Adrenal gland (tissue), 5 donors: ENCODE measurements at regions not wholly inside any gene's neighbourhood (a gene's known extent, or its start where the extent isn't known, plus 50 kb on each side); places are given as distances from the start of the nearest gene placed in this dataset.
"Not testable (repeated sequence)": the region's sequence is repeated elsewhere in the genome, so short reads cannot be mapped to it uniquely, and the experiment has no call there.

Source experiments
- POLR2A ChIP-seq, 2 donors: fragments of 450-650 bp; IDR thresholded peaks; one replicate each; pipeline ENCODE4 v1.6.1; 2017; ENCODE audit warnings: antibody characterized with exemption in 2 of 2, mild to moderate bottlenecking in 2 of 2, moderate library complexity in 1 of 2
- TF ChIP-seq, protein P1 (sequence below), 6 experiments: fragments of 450-650 bp in 4 of 6; fragments of 200-600 bp in 2 of 6; sonication (generic) in 1 of 6; IDR thresholded peaks; 1 replicate in 5 of 6; 2 replicates in 1 of 6; pipeline versions ENCODE4 v1.5.1 to v1.8.0; 2016 to 2021; ENCODE audit warnings: antibody characterized with exemption in 6 of 6, mild to moderate bottlenecking in 2 of 6, moderate library complexity in 1 of 6
- donor health status: DM: no; HTN: no; CAD: no.

DNA sequence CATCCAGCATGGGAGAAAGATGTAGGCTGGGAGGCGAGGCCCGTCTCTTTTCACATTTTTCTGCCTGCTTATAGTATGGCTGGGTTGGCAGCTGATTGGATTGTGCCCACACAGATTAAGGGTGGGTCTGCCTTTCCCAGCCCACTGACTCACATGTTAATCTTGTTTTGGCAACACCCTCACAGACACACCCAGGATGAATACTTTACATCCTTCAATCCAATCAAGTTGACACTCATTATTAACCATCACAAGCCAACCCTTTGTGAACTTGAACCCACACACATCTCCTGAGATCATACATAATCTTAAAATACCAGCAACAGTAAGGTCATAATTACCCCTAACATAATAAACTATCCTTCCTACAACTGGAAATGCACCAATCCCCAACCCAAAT lies 74.1 kb upstream of the XKR3 start:
- TF ChIP-seq, protein P1, sequence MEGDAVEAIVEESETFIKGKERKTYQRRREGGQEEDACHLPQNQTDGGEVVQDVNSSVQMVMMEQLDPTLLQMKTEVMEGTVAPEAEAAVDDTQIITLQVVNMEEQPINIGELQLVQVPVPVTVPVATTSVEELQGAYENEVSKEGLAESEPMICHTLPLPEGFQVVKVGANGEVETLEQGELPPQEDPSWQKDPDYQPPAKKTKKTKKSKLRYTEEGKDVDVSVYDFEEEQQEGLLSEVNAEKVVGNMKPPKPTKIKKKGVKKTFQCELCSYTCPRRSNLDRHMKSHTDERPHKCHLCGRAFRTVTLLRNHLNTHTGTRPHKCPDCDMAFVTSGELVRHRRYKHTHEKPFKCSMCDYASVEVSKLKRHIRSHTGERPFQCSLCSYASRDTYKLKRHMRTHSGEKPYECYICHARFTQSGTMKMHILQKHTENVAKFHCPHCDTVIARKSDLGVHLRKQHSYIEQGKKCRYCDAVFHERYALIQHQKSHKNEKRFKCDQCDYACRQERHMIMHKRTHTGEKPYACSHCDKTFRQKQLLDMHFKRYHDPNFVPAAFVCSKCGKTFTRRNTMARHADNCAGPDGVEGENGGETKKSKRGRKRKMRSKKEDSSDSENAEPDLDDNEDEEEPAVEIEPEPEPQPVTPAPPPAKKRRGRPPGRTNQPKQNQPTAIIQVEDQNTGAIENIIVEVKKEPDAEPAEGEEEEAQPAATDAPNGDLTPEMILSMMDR (IDR thresholded peaks at IDR 0.05), result not testable (repeated sequence)
- TF ChIP-seq POLR2A (IDR thresholded peaks at IDR 0.05), result not testable (repeated sequence)
